ENCODE measurements at regions not wholly inside any gene's neighbourhood (a gene's known extent, or its start where the extent isn't known, plus 50 kb on each side); places are given as distances from the start of the nearest gene placed in this dataset.
A peak's percentile ranks its signal among the peaks of the same experiment; 100 is the strongest.

- Mint-ChIP-seq H3K27ac (ENCODE audit: unreplicated experiment) (no peak overlapping the region), H3K27me3 (ENCODE audit: low read depth) (peaks cover 51% of the 10 kb centered on the region), H3K36me3 (ENCODE audit: low read depth) (no peaks in the 10 kb centered on the region), H3K9me3 (no peaks in the 10 kb centered on the region), H3K4me1 (no peaks in the 10 kb centered on the region), H3K4me3 (no peak overlapping the region)
- TF ChIP-seq, protein P1, sequence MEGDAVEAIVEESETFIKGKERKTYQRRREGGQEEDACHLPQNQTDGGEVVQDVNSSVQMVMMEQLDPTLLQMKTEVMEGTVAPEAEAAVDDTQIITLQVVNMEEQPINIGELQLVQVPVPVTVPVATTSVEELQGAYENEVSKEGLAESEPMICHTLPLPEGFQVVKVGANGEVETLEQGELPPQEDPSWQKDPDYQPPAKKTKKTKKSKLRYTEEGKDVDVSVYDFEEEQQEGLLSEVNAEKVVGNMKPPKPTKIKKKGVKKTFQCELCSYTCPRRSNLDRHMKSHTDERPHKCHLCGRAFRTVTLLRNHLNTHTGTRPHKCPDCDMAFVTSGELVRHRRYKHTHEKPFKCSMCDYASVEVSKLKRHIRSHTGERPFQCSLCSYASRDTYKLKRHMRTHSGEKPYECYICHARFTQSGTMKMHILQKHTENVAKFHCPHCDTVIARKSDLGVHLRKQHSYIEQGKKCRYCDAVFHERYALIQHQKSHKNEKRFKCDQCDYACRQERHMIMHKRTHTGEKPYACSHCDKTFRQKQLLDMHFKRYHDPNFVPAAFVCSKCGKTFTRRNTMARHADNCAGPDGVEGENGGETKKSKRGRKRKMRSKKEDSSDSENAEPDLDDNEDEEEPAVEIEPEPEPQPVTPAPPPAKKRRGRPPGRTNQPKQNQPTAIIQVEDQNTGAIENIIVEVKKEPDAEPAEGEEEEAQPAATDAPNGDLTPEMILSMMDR (conservative IDR thresholded peaks at IDR 0.05): no peak
- DNase-seq (ENCODE audit: low read depth, low spot score): no peak
Observed at GRCh38 chr11:45538363-45538762, 127.1 kb downstream of the CHST1 start.

- TF ChIP-seq, protein P1 (conservative IDR thresholded peaks at IDR 0.05): no peak
- Mint-ChIP-seq H3K4me3 (no peak overlapping the region), H3K4me1 (no peaks in the 10 kb centered on the region), H3K36me3 (ENCODE audit: low read depth) (no peaks in the 10 kb centered on the region), H3K27ac (ENCODE audit: unreplicated experiment) (no peak overlapping the region), H3K9me3 (no peaks in the 10 kb centered on the region), H3K27me3 (ENCODE audit: low read depth) (peaks cover 48% of the 10 kb centered on the region)
- DNase-seq (ENCODE audit: low read depth, low spot score): no peak
Observed at GRCh38 chr11:45537614-45538013, 127.8 kb downstream of the CHST1 start.

DNA sequence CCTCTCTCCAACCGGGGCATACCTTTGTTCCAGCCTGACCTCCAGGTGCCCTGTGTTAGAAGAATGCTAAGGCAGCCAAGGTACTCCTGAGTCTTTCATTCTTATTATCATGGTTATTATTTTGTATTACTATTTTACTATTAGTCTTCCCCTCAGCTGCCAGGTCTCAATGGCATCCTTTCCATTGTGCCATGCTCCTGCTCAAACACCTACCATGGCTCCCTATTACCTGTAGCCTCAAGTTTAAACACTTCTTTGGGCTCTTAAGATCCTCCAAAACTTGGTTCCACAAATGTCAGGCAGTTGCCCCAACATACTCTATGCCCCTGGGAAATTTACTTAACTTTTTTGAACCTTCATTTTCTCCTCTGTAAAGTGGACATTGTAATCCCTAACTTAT is 130.4 kb downstream of the CHST1 start:
- no peaks in the 10 kb centered on the region for H3K4me1 Mint-ChIP-seq
- TF ChIP-seq, protein P1 (conservative IDR thresholded peaks at IDR 0.05): no peak
- H3K36me3 Mint-ChIP-seq (ENCODE audit: low read depth): no peaks in the 10 kb centered on the region
- peaks cover 30% of the 10 kb centered on the region for H3K27me3 Mint-ChIP-seq (ENCODE audit: low read depth)
- no peak for DNase-seq (ENCODE audit: low read depth, low spot score)
- H3K9me3 Mint-ChIP-seq: no peaks in the 10 kb centered on the region
- H3K4me3 Mint-ChIP-seq: no peak overlapping the region
- peak overlapping the region; percentile 50 for H3K27ac Mint-ChIP-seq (ENCODE audit: unreplicated experiment)

- no peaks in the 10 kb centered on the region for H3K4me1 Mint-ChIP-seq
- TF ChIP-seq, protein P1 (conservative IDR thresholded peaks at IDR 0.05): no peak
- no peak overlapping the region for H3K4me3 Mint-ChIP-seq
- peaks cover 23% of the 10 kb centered on the region for H3K27me3 Mint-ChIP-seq (ENCODE audit: low read depth)
- DNase-seq (ENCODE audit: low read depth, low spot score): no peak
- no peaks in the 10 kb centered on the region for H3K36me3 Mint-ChIP-seq (ENCODE audit: low read depth)
- H3K27ac Mint-ChIP-seq (ENCODE audit: unreplicated experiment): no peak overlapping the region
- H3K9me3 Mint-ChIP-seq: no peaks in the 10 kb centered on the region
Observed at GRCh38 chr11:45534132-45534531, 131.3 kb downstream of the CHST1 start.

- no peak overlapping the region for H3K27ac Mint-ChIP-seq (ENCODE audit: unreplicated experiment)
- H3K27me3 Mint-ChIP-seq (ENCODE audit: low read depth): peaks cover 17% of the 10 kb centered on the region
- no peaks in the 10 kb centered on the region for H3K36me3 Mint-ChIP-seq (ENCODE audit: low read depth)
- no peak for DNase-seq (ENCODE audit: low read depth, low spot score)
- TF ChIP-seq, protein P1 (conservative IDR thresholded peaks at IDR 0.05): no peak
- H3K4me3 Mint-ChIP-seq: no peak overlapping the region
- H3K4me1 Mint-ChIP-seq: no peaks in the 10 kb centered on the region
- H3K9me3 Mint-ChIP-seq: no peaks in the 10 kb centered on the region
Observed at GRCh38 chr11:45532546-45532945, 132.9 kb downstream of the CHST1 start.

GRCh38 chr11:45530776-45531175 is 134.6 kb downstream of the CHST1 start:
- no peak overlapping the region for H3K27ac Mint-ChIP-seq (ENCODE audit: unreplicated experiment)
- TF ChIP-seq, protein P1 (conservative IDR thresholded peaks at IDR 0.05): no peak
- DNase-seq (ENCODE audit: low read depth, low spot score): no peak
- no peaks in the 10 kb centered on the region for H3K9me3 Mint-ChIP-seq
- H3K36me3 Mint-ChIP-seq (ENCODE audit: low read depth): no peaks in the 10 kb centered on the region
- H3K27me3 Mint-ChIP-seq (ENCODE audit: low read depth): peaks cover 18% of the 10 kb centered on the region
- H3K4me3 Mint-ChIP-seq: no peak overlapping the region
- H3K4me1 Mint-ChIP-seq: no peaks in the 10 kb centered on the region
